CD4-positive, alpha-beta T cell (primary cell): ENCODE measurements at regions not wholly inside any gene's neighbourhood (a gene's known extent, or its start where the extent isn't known, plus 50 kb on each side); places are given as distances from the start of the nearest gene placed in this dataset.

Experiments
- ATAC-seq: fragments of 200-7000 bp; cut with Tn5 transposase; one replicate; pipeline ENCODE4 v1.10.0; 2022; ENCODE audit warnings: mild to moderate bottlenecking; ENCODE audit not compliant: poor library complexity
- CTCF ChIA-PET: fragments of 350-600 bp; sonication (Branson Sonifier 250); formaldehyde crosslinking; loops from one replicate; lab custom pipeline; 2021; ENCODE audit warnings: antibody characterized with exemption, inconsistent platforms; lab: Charles Lee
- POLR2A ChIA-PET: fragments of 350-600 bp; sonication (Branson Sonifier 250); formaldehyde crosslinking; loops from one replicate; lab custom pipeline; 2021; ENCODE audit warnings: antibody characterized with exemption, inconsistent platforms; lab: Charles Lee
- DNase-seq, 14 experiments: peaks; one replicate each; pipeline ENCODE4 v3.0.0-alpha.2; 2013 to 2020; ENCODE audit warnings: mixed read lengths in 2 of 14
- H3K27ac ChIP-seq, 2 donors: one replicate each; pipeline versions ENCODE4 v1.5.1 to v1.7.0; 2013; ENCODE audit warnings: low read length in 2 of 2, low read depth in 1 of 2, mild to moderate bottlenecking in 1 of 2
- H3K27me3 ChIP-seq, 2 experiments: 1 replicate in 1 of 2; 2 replicates in 1 of 2; pipeline versions ENCODE4 v1.6.1 to v1.7.0; 2013; ENCODE audit warnings: low read length in 2 of 2, control low read depth in 1 of 2, mild to moderate bottlenecking in 1 of 2, moderate library complexity in 1 of 2; ENCODE audit not compliant: insufficient read depth in 2 of 2, control insufficient read depth in 1 of 2
- H3K36me3 ChIP-seq: one replicate; pipeline ENCODE4 v1.6.1; 2013; ENCODE audit warnings: low read length, control low read depth; ENCODE audit not compliant: insufficient read depth
- H3K4me1 ChIP-seq: one replicate; pipeline ENCODE4 v1.6.1; 2013; ENCODE audit warnings: low read length, control low read depth; ENCODE audit not compliant: insufficient read depth
- H3K4me3 ChIP-seq: one replicate; pipeline ENCODE4 v1.5.1; 2013; ENCODE audit warnings: mild to moderate bottlenecking, low read length, moderate library complexity
- H3K9me3 ChIP-seq, 2 experiments: 1 replicate in 1 of 2; 2 replicates in 1 of 2; pipeline versions ENCODE4 v1.6.1 to v1.7.0; 2013; ENCODE audit warnings: low read length in 2 of 2, mild to moderate bottlenecking in 2 of 2, control low read depth in 1 of 2, moderate library complexity in 1 of 2; ENCODE audit not compliant: control insufficient read depth in 1 of 2, insufficient read depth in 1 of 2
- H3K27ac Mint-ChIP-seq: one replicate; pipeline ENCODE4 v1.8.0; 2020; ENCODE audit warnings: mixed read lengths
- H3K27me3 Mint-ChIP-seq: one replicate; pipeline ENCODE4 v1.8.0; 2021; ENCODE audit warnings: mixed read lengths
- H3K36me3 Mint-ChIP-seq: one replicate; pipeline ENCODE4 v1.8.0; 2021; ENCODE audit warnings: low read depth, mixed read lengths
- H3K4me1 Mint-ChIP-seq: one replicate; pipeline ENCODE4 v1.8.0; 2021; ENCODE audit warnings: low read depth, mixed read lengths
- H3K4me3 Mint-ChIP-seq: one replicate; pipeline ENCODE4 v1.8.0; 2020; ENCODE audit warnings: mild to moderate bottlenecking, mixed read lengths
- H3K9me3 Mint-ChIP-seq: one replicate; pipeline ENCODE4 v1.8.0; 2020; ENCODE audit warnings: mixed read lengths
- intact Hi-C, 2 experiments: fragments of 100-400 bp; cut with DNase I in 1 of 2; cut with micrococcal nuclease in 1 of 2; formaldehyde crosslinking; loops; one replicate each; pipeline versions ENCODE4 v1.15.1 to v1.9.0; 2023 to 2025; cut with DNase I, micrococcal nuclease
- TF ChIP-seq, protein P1 (sequence below): fragments of 200-600 bp; IDR thresholded peaks from one replicate; pipeline ENCODE4 v1.8.0; 2022; ENCODE audit warnings: antibody characterized with exemption, mild to moderate bottlenecking

- no peaks in the 10 kb centered on the region for H3K36me3 Mint-ChIP-seq
- no peaks in the 10 kb centered on the region for H3K27me3 Mint-ChIP-seq
- no peaks in the 10 kb centered on the region for H3K27me3 ChIP-seq
- H3K4me1 ChIP-seq, result no peaks in the 10 kb centered on the region
- no peaks in the 10 kb centered on the region for H3K9me3 ChIP-seq
- H3K4me3 ChIP-seq, result no peak overlapping the region
- H3K27ac ChIP-seq, result no peak overlapping the region
- TF ChIP-seq, protein P1, sequence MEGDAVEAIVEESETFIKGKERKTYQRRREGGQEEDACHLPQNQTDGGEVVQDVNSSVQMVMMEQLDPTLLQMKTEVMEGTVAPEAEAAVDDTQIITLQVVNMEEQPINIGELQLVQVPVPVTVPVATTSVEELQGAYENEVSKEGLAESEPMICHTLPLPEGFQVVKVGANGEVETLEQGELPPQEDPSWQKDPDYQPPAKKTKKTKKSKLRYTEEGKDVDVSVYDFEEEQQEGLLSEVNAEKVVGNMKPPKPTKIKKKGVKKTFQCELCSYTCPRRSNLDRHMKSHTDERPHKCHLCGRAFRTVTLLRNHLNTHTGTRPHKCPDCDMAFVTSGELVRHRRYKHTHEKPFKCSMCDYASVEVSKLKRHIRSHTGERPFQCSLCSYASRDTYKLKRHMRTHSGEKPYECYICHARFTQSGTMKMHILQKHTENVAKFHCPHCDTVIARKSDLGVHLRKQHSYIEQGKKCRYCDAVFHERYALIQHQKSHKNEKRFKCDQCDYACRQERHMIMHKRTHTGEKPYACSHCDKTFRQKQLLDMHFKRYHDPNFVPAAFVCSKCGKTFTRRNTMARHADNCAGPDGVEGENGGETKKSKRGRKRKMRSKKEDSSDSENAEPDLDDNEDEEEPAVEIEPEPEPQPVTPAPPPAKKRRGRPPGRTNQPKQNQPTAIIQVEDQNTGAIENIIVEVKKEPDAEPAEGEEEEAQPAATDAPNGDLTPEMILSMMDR, result no peak
- no peaks in the 10 kb centered on the region for H3K36me3 ChIP-seq
- intact Hi-C loops, result no loop called here
- no peaks in the 10 kb centered on the region for H3K9me3 Mint-ChIP-seq
- ATAC-seq (no peak), DNase-seq (no peak)
- H3K4me3 Mint-ChIP-seq, result no peak overlapping the region
- ChIA-PET POLR2A (no interaction called here), CTCF (no interaction called here)
- H3K27ac Mint-ChIP-seq, result no peak overlapping the region
- no peaks in the 10 kb centered on the region for H3K4me1 Mint-ChIP-seq
Observed at GRCh38 chr5:136427426-136427825, 62.1 kb upstream of the TRPC7 start.

DNA sequence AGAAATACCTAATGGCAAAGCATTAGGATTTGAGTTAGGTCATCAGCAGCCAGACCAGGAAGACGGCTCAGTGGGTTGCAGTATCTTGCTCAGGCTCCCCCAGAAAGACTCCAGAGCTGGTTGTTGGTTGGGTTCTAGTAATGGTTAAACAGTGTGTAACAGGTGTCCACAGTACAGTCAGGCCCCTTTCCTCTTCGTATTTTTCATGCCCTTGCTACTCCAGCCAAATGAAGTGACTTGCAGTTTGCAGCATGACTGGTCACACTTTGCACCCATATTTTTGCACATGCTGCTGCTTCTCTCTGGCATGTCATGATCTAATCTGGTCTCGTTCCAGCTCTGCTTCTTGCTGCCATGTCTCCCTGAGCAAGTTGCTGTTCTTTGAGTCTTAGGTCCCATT is 60.6 kb upstream of the TRPC7 start:
- H3K27ac Mint-ChIP-seq, result no peak overlapping the region
- ATAC-seq (no peak), DNase-seq (no peak)
- H3K27me3 Mint-ChIP-seq, result no peaks in the 10 kb centered on the region
- ChIA-PET POLR2A (no interaction called here), CTCF (no interaction called here)
- no peaks in the 10 kb centered on the region for H3K36me3 Mint-ChIP-seq
- no peaks in the 10 kb centered on the region for H3K4me1 Mint-ChIP-seq
- H3K4me3 Mint-ChIP-seq, result no peak overlapping the region
- Histone ChIP-seq H3K36me3 (no peaks in the 10 kb centered on the region), H3K27me3 (no peaks in the 10 kb centered on the region), H3K4me3 (no peak overlapping the region), H3K9me3 (peaks cover 0 to 8% of the 10 kb centered on the region in 2 experiments), H3K4me1 (no peaks in the 10 kb centered on the region), H3K27ac (no peak overlapping the region)
- intact Hi-C loops, result no loop called here
- no peaks in the 10 kb centered on the region for H3K9me3 Mint-ChIP-seq
- TF ChIP-seq, protein P1, result no peak

GRCh38 chr5:136424835-136425584 is 59.7 kb upstream of the TRPC7 start:
- POLR2A ChIA-PET, result no interaction called here

More at GRCh38 chr5:136424835-136425584, 59.7 kb upstream of the TRPC7 start:
- no peaks in the 10 kb centered on the region for H3K36me3 Mint-ChIP-seq
- intact Hi-C loops, result no loop called here
- CTCF ChIA-PET, result no interaction called here
- no peaks in the 10 kb centered on the region for H3K27me3 Mint-ChIP-seq
- TF ChIP-seq, protein P1, result no peak
- Histone ChIP-seq H3K27ac (no peak overlapping the region), H3K4me1 (no peaks in the 10 kb centered on the region), H3K4me3 (no peak overlapping the region), H3K9me3 (peaks cover 0 to 8% of the 10 kb centered on the region in 2 experiments), H3K36me3 (no peaks in the 10 kb centered on the region), H3K27me3 (no peaks in the 10 kb centered on the region)
- DNase-seq (peak in 5 of 14 experiments; percentile 5 to 23 (median 20)), ATAC-seq (no peak)
- H3K4me3 Mint-ChIP-seq, result no peak overlapping the region
- H3K4me1 Mint-ChIP-seq, result no peaks in the 10 kb centered on the region
- H3K9me3 Mint-ChIP-seq, result no peaks in the 10 kb centered on the region
- H3K27ac Mint-ChIP-seq, result no peak overlapping the region
